ENCODE measurements at regions not wholly inside any gene's neighbourhood (a gene's known extent, or its start where the extent isn't known, plus 50 kb on each side); places are given as distances from the start of the nearest gene placed in this dataset.

DNA sequence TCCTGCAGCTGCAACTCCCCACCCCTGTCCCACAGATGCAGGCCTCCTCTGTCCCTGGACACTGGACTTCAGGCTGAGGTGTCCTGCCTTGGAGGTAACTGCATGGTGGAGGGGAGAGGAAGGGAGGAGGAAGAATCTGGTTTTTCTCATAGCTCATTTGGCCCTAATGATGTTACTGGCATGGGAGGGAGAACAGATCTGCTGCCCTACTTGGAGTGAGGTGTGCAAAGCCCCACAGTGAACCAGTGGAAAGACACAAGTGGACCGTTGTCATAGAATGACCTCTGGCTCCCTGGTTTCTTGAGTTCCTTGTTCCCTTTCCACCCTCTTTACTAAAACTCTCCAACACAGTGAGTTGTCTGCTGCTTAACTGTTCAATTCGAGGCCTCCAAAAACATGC lies 215.9 kb downstream of the BARX2 start:
- H2AFZ ChIP-seq (ENCODE audit: low read depth, low read length, poor library complexity, severe bottlenecking): no peak overlapping the region
- RAD21 ChIA-PET (ENCODE audit: low non-redundant PET in 1 of 2, low total read pairs in 2 of 2, uncharacterized antibody in 2 of 2, unreplicated experiment in 2 of 2): no interaction called here
- no peak overlapping the region for H3K4me2 ChIP-seq (ENCODE audit: low read length)
- H4K20me1 ChIP-seq (ENCODE audit: insufficient read depth): no peaks in the 10 kb centered on the region
- H3K9me2 ChIP-seq (ENCODE audit: insufficient read depth): no peaks in the 10 kb centered on the region
- no peaks in the 10 kb centered on the region for H3K79me2 ChIP-seq (ENCODE audit: insufficient read depth, low read length)
- H3K4me1 ChIP-seq (ENCODE audit: control insufficient read depth in 1 of 2, insufficient read depth in 2 of 2, low read length in 2 of 2): no peaks in the 10 kb centered on the region
- no peaks in the 10 kb centered on the region for H3K27me3 ChIP-seq (ENCODE audit: insufficient read depth, low read length)
- ATAC-seq (no peak), DNase-seq (ENCODE audit: low read depth, low spot score) (no peak)
- BruUV-seq (replicated peaks): no TSS peak
- POLR2A ChIA-PET: no interaction called here
- CTCF ChIA-PET: no interaction called here
- no peak overlapping the region for H3K27ac ChIP-seq (ENCODE audit: low read depth, low read length)
- no peaks in the 10 kb centered on the region for H3K36me3 ChIP-seq (ENCODE audit: control insufficient read depth in 1 of 2, insufficient read depth in 2 of 2, low read length in 2 of 2)
- H3K9me3 ChIP-seq (ENCODE audit: control insufficient read depth in 1 of 2, insufficient read depth in 1 of 2, low read depth in 1 of 2, low read length in 2 of 2): no peaks in the 10 kb centered on the region
- intact Hi-C loops (cut with micrococcal nuclease): no loop called here
- TF ChIP-seq, protein P1, sequence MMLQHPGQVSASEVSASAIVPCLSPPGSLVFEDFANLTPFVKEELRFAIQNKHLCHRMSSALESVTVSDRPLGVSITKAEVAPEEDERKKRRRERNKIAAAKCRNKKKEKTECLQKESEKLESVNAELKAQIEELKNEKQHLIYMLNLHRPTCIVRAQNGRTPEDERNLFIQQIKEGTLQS (IDR thresholded peaks at IDR 0.05): no peak
- TF ChIP-seq EZH2phosphoT487 (IDR thresholded peaks at IDR 0.05; ENCODE audit: borderline replicate concordance): no peak
- TF ChIP-seq YY1 (IDR thresholded peaks at IDR 0.05; ENCODE audit: extremely low read depth, insufficient replicate concordance, low read depth, low read length): no peak
- no peak for TF ChIP-seq CEBPB (IDR thresholded peaks at IDR 0.05; ENCODE audit: low read depth)
- no peak for TF ChIP-seq JUND (IDR thresholded peaks at IDR 0.05)
- TF ChIP-seq POLR2A (IDR thresholded peaks at IDR 0.05; ENCODE audit: borderline replicate concordance, extremely low read depth, insufficient read depth, insufficient read length): no peak
- TF ChIP-seq, protein P2, sequence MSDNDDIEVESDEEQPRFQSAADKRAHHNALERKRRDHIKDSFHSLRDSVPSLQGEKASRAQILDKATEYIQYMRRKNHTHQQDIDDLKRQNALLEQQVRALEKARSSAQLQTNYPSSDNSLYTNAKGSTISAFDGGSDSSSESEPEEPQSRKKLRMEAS (IDR thresholded peaks at IDR 0.05): no peak
- TF ChIP-seq ELF1 (IDR thresholded peaks at IDR 0.05; ENCODE audit: borderline replicate concordance, low read depth): no peak
- TF ChIP-seq, protein P3, sequence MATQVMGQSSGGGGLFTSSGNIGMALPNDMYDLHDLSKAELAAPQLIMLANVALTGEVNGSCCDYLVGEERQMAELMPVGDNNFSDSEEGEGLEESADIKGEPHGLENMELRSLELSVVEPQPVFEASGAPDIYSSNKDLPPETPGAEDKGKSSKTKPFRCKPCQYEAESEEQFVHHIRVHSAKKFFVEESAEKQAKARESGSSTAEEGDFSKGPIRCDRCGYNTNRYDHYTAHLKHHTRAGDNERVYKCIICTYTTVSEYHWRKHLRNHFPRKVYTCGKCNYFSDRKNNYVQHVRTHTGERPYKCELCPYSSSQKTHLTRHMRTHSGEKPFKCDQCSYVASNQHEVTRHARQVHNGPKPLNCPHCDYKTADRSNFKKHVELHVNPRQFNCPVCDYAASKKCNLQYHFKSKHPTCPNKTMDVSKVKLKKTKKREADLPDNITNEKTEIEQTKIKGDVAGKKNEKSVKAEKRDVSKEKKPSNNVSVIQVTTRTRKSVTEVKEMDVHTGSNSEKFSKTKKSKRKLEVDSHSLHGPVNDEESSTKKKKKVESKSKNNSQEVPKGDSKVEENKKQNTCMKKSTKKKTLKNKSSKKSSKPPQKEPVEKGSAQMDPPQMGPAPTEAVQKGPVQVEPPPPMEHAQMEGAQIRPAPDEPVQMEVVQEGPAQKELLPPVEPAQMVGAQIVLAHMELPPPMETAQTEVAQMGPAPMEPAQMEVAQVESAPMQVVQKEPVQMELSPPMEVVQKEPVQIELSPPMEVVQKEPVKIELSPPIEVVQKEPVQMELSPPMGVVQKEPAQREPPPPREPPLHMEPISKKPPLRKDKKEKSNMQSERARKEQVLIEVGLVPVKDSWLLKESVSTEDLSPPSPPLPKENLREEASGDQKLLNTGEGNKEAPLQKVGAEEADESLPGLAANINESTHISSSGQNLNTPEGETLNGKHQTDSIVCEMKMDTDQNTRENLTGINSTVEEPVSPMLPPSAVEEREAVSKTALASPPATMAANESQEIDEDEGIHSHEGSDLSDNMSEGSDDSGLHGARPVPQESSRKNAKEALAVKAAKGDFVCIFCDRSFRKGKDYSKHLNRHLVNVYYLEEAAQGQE (IDR thresholded peaks at IDR 0.05; ENCODE audit: low read depth): no peak
- TF ChIP-seq TCF7L2 (IDR thresholded peaks at IDR 0.05; ENCODE audit: borderline replicate concordance, extremely low read depth, insufficient read depth, insufficient read length): no peak
- no peak for TF ChIP-seq EZH2 (IDR thresholded peaks at IDR 0.05)
- TF ChIP-seq, protein P4, sequence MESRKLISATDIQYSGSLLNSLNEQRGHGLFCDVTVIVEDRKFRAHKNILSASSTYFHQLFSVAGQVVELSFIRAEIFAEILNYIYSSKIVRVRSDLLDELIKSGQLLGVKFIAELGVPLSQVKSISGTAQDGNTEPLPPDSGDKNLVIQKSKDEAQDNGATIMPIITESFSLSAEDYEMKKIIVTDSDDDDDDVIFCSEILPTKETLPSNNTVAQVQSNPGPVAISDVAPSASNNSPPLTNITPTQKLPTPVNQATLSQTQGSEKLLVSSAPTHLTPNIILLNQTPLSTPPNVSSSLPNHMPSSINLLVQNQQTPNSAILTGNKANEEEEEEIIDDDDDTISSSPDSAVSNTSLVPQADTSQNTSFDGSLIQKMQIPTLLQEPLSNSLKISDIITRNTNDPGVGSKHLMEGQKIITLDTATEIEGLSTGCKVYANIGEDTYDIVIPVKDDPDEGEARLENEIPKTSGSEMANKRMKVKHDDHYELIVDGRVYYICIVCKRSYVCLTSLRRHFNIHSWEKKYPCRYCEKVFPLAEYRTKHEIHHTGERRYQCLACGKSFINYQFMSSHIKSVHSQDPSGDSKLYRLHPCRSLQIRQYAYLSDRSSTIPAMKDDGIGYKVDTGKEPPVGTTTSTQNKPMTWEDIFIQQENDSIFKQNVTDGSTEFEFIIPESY (IDR thresholded peaks at IDR 0.05; ENCODE audit: extremely low read depth, insufficient replicate concordance, low read length): no peak
- no peak for TF ChIP-seq SRF (IDR thresholded peaks at IDR 0.05; ENCODE audit: low read depth)
- no peak for TF ChIP-seq CBX3 (IDR thresholded peaks at IDR 0.05; ENCODE audit: low read depth)
- TF ChIP-seq, protein P5, sequence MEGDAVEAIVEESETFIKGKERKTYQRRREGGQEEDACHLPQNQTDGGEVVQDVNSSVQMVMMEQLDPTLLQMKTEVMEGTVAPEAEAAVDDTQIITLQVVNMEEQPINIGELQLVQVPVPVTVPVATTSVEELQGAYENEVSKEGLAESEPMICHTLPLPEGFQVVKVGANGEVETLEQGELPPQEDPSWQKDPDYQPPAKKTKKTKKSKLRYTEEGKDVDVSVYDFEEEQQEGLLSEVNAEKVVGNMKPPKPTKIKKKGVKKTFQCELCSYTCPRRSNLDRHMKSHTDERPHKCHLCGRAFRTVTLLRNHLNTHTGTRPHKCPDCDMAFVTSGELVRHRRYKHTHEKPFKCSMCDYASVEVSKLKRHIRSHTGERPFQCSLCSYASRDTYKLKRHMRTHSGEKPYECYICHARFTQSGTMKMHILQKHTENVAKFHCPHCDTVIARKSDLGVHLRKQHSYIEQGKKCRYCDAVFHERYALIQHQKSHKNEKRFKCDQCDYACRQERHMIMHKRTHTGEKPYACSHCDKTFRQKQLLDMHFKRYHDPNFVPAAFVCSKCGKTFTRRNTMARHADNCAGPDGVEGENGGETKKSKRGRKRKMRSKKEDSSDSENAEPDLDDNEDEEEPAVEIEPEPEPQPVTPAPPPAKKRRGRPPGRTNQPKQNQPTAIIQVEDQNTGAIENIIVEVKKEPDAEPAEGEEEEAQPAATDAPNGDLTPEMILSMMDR (IDR thresholded peaks at IDR 0.05 in 2 of 3, conservative IDR thresholded peaks at IDR 0.05 in 1 of 3; ENCODE audit: borderline replicate concordance in 1 of 3, insufficient read depth in 1 of 3, low read depth in 2 of 3, low read length in 2 of 3): no peak
- no peak for TF ChIP-seq SIN3A (IDR thresholded peaks at IDR 0.05; ENCODE audit: low read depth)
- TF ChIP-seq POLR2AphosphoS5 (IDR thresholded peaks at IDR 0.05; ENCODE audit: low read depth, low read length): no peak
- no peak overlapping the region for H3K9ac ChIP-seq (ENCODE audit: low read length)
- no peak overlapping the region for H3K4me3 ChIP-seq (replicated peaks in 1 of 2; ENCODE audit: low read depth in 1 of 2, low read length in 2 of 2)

All from HCT116 (cell line).